Esophagus (tissue), 2 donors: ENCODE measurements at regions not wholly inside any gene's neighbourhood (a gene's known extent, or its start where the extent isn't known, plus 50 kb on each side); places are given as distances from the start of the nearest gene placed in this dataset.

Experiments used
- H3K27ac ChIP-seq, 2 donors: one replicate each; pipeline ENCODE4 v1.5.1; 2013; ENCODE audit warnings: low read depth in 2 of 2, mild to moderate bottlenecking in 2 of 2, inconsistent platforms in 1 of 2, low read length in 1 of 2, moderate library complexity in 1 of 2
- H3K27me3 ChIP-seq, 2 donors: one replicate each; pipeline ENCODE4 v1.6.1; 2013; ENCODE audit warnings: low read length in 2 of 2, control low read depth in 1 of 2, mild to moderate bottlenecking in 1 of 2; ENCODE audit not compliant: insufficient read depth in 2 of 2, control insufficient read depth in 1 of 2
- H3K36me3 ChIP-seq, 2 donors: one replicate each; pipeline ENCODE4 v1.6.1; 2013; ENCODE audit warnings: low read length in 1 of 2; ENCODE audit not compliant: control insufficient read depth in 2 of 2, insufficient read depth in 2 of 2
- H3K4me1 ChIP-seq, 2 donors: one replicate each; pipeline ENCODE4 v1.6.1; 2013; ENCODE audit warnings: low read length in 1 of 2; ENCODE audit not compliant: control insufficient read depth in 2 of 2, insufficient read depth in 2 of 2
- H3K4me3 ChIP-seq, 2 donors: one replicate each; pipeline ENCODE4 v1.5.1; 2013; ENCODE audit warnings: low read length in 2 of 2, mild to moderate bottlenecking in 2 of 2, low read depth in 1 of 2, moderate library complexity in 1 of 2
- H3K9me3 ChIP-seq, 2 donors: one replicate each; pipeline ENCODE4 v1.6.1; 2013; ENCODE audit warnings: mild to moderate bottlenecking in 2 of 2, low read depth in 1 of 2, low read length in 1 of 2, moderate library complexity in 1 of 2; ENCODE audit not compliant: control insufficient read depth in 2 of 2, insufficient read depth in 1 of 2
- WGBS, 2 donors: extraction: QIAGEN DNeasy Blood & Tissue Kit; methylation state at CpG; one replicate each; pipeline ENCODE4 v1.1.7; 2013; 5-methylcytosine and 5-hydroxymethylcytosine counted together
- donor health status: healthy with polysubstance abuse.
- donor health status: Bipolar disorder and iron deficiency.

GRCh38 chr15:96268442-96269204 is 61.9 kb upstream of the NR2F2 start:
- H3K4me3 ChIP-seq = no peak overlapping the region
- no peak overlapping the region for H3K27ac ChIP-seq
- H3K36me3 ChIP-seq = no peaks in the 10 kb centered on the region
- 75 to 78% methylated on average over 14 of the region's 14 CpGs for WGBS, 2 donors
- peaks cover 0 to 2% of the 10 kb centered on the region in 2 donors for H3K4me1 ChIP-seq
- no peaks in the 10 kb centered on the region for H3K9me3 ChIP-seq
- H3K27me3 ChIP-seq = no peaks in the 10 kb centered on the region

- H3K27ac ChIP-seq = no peak overlapping the region
- no peaks in the 10 kb centered on the region for H3K4me1 ChIP-seq
- no peak overlapping the region for H3K4me3 ChIP-seq
- no peaks in the 10 kb centered on the region for H3K27me3 ChIP-seq
- no peaks in the 10 kb centered on the region for H3K36me3 ChIP-seq
- H3K9me3 ChIP-seq = no peaks in the 10 kb centered on the region
- WGBS, 2 donors = 68 to 75% methylated on average over 6 of the region's 6 CpGs
These were observed 59.8 kb upstream of the NR2F2 start for GRCh38 chr15:96270581-96271172.

- H3K9me3 ChIP-seq = no peaks in the 10 kb centered on the region
- H3K4me1 ChIP-seq = no peaks in the 10 kb centered on the region
- no peaks in the 10 kb centered on the region for H3K36me3 ChIP-seq
- H3K27me3 ChIP-seq = no peaks in the 10 kb centered on the region
- no peak overlapping the region for H3K27ac ChIP-seq
- H3K4me3 ChIP-seq = no peak overlapping the region
- WGBS, 2 donors = 90 to 93% methylated on average over 1 of the region's 1 CpG
These were observed 58.1 kb upstream of the NR2F2 start for GRCh38 chr15:96272427-96272826.

DNA sequence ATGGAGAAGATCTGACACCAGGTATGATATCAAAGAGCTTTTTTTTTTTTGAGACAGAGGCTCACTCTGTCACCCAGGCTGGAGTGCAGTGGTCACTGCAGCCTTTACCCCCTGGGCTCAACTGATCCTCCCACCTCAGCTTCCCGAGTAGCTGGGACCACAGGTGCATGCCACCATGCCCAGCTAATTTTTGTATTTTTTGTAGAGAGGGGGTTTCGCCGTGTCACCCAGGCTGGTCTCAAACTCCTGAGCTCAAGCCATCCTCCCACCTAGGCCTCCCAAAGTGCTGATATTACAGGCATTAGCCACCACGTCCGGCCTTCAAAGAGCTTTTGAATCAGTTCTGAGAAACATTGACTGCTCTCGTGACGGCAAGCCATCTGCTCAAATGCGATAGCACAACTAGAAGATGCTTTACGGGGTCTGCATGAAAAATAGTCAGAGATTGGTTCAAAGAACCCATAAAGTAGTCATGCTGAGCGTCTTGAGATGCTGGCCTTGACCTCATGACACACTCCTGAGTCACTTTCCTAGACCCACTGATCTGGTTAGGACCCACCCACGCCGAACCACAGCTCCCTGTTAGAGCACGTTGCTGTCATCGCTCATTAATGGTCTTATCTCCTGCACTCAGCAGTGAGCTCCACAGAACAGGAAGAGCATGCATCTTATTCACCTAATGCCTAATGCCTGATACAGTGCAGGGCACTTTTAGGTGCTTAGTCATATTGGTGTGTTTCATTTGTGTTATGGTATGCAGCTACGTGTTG is 57.0 kb upstream of the NR2F2 start:
- H3K9me3 ChIP-seq = no peaks in the 10 kb centered on the region
- no peaks in the 10 kb centered on the region for H3K27me3 ChIP-seq
- 76 to 80% methylated on average over 15 of the region's 15 CpGs for WGBS, 2 donors
- no peak overlapping the region for H3K4me3 ChIP-seq
- no peaks in the 10 kb centered on the region for H3K36me3 ChIP-seq
- H3K27ac ChIP-seq = no peak overlapping the region
- no peaks in the 10 kb centered on the region for H3K4me1 ChIP-seq

- 69 to 72% methylated on average over 7 of the region's 7 CpGs for WGBS, 2 donors
- no peaks in the 10 kb centered on the region for H3K36me3 ChIP-seq
- no peaks in the 10 kb centered on the region for H3K27me3 ChIP-seq
- no peaks in the 10 kb centered on the region for H3K4me1 ChIP-seq
- no peak overlapping the region for H3K4me3 ChIP-seq
- H3K27ac ChIP-seq = no peak overlapping the region
- H3K9me3 ChIP-seq = no peaks in the 10 kb centered on the region
These were observed 56.4 kb upstream of the NR2F2 start for GRCh38 chr15:96274087-96274440.

GRCh38 chr15:96274698-96275097 is 55.8 kb upstream of the NR2F2 start:
- WGBS, 2 donors = 73 to 74% methylated on average over 2 of the region's 2 CpGs
- Histone ChIP-seq H3K9me3 (no peaks in the 10 kb centered on the region), H3K36me3 (no peaks in the 10 kb centered on the region), H3K27ac (no peak overlapping the region), H3K4me1 (no peaks in the 10 kb centered on the region), H3K4me3 (no peak overlapping the region), H3K27me3 (no peaks in the 10 kb centered on the region)

DNA sequence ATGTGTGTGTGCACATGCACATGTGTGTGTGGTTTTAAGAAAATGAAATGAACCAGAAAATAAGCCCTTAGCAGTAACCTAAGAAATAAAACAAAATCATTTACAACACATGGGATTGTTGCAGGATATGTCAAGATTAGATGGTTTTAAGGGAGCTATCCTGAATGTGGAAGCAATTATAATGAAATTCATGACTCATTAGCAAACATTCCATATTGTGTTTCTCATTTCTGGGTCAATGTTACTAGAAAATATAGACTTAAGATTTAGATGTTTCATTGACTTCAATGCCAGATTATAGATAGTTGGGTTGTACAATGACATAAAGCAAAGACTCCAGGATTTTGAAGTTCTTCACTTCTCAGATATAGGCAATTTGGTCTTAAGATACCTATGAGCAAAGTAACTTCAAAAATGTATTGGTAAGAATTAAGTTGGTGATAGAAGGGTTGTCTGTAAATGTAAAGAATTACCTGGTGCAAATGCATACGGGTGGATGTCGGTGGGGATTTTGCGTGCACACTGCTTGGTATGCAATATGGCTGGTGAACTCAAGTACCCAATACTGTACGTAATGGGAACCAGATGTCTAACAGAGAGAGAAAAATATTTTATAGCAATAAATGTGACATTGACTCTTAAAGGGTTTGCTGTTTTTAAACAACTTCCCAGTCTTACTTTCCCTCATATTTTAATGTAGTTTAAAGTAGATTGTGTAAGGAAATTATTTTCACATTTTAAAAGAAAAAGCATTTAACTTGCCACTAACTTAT is 53.9 kb upstream of the NR2F2 start:
- Histone ChIP-seq H3K9me3 (no peaks in the 10 kb centered on the region), H3K4me1 (no peaks in the 10 kb centered on the region)
- 91 to 97% methylated on average over 4 of the region's 4 CpGs for WGBS, 2 donors

More for the DNA sequence above, 53.9 kb upstream of the NR2F2 start:
- H3K27ac ChIP-seq = no peak overlapping the region
- no peaks in the 10 kb centered on the region for H3K36me3 ChIP-seq
- no peak overlapping the region for H3K4me3 ChIP-seq
- no peaks in the 10 kb centered on the region for H3K27me3 ChIP-seq
